Endothelial cell of umbilical vein (primary cell): ENCODE measurements at regions not wholly inside any gene's neighbourhood (a gene's known extent, or its start where the extent isn't known, plus 50 kb on each side); places are given as distances from the start of the nearest gene placed in this dataset.

ENCODE experiments used
- CTCF ChIP-seq, 2 donors: IDR thresholded peaks; 1 replicate in 1 of 2; 2 replicates in 1 of 2; pipeline ENCODE4 v1.5.1; 2011; ENCODE audit warnings: low read length in 2 of 2, mild to moderate bottlenecking in 2 of 2, moderate library complexity in 2 of 2, control low read depth in 1 of 2, inconsistent platforms in 1 of 2, low read depth in 1 of 2; ENCODE audit not compliant: insufficient read depth in 1 of 2; ENCODE audit errors: extremely low read depth in 1 of 2
- EZH2 ChIP-seq: IDR thresholded peaks from 2 replicates; pipeline ENCODE4 v1.6.1; 2012; ENCODE audit warnings: borderline replicate concordance, low read depth, mild to moderate bottlenecking, moderate library complexity, low read length, inconsistent platforms; ENCODE audit not compliant: severe bottlenecking
- FOS ChIP-seq: IDR thresholded peaks from 2 replicates; pipeline ENCODE4 v1.6.1; 2011; ENCODE audit warnings: mild to moderate bottlenecking, low read length, moderate library complexity, borderline replicate concordance; ENCODE audit not compliant: insufficient read depth
- GATA2 ChIP-seq: IDR thresholded peaks from 2 replicates; pipeline ENCODE4 v1.7.0; 2011; ENCODE audit warnings: low read depth, mild to moderate bottlenecking, moderate library complexity, mixed read lengths, low read length; ENCODE audit not compliant: insufficient read length, insufficient read depth
- JUN ChIP-seq: IDR thresholded peaks from 2 replicates; pipeline ENCODE4 v1.6.1; 2011; ENCODE audit warnings: borderline replicate concordance, low read depth; ENCODE audit not compliant: insufficient read length, insufficient read depth
- MAX ChIP-seq: IDR thresholded peaks from 2 replicates; pipeline ENCODE4 v1.6.1; 2011; ENCODE audit not compliant: insufficient read depth, insufficient read length
- MYC ChIP-seq: IDR thresholded peaks from one replicate; pipeline ENCODE4 v1.6.1; 2011; ENCODE audit warnings: mild to moderate bottlenecking, low read depth, low read length
- POLR2A ChIP-seq: IDR thresholded peaks from 2 replicates; pipeline ENCODE4 v1.6.1; 2012; ENCODE audit warnings: low read depth, mild to moderate bottlenecking, control low read depth, low read length
- POLR2AphosphoS5 ChIP-seq: IDR thresholded peaks from 2 replicates; pipeline ENCODE4 v1.6.1; 2012; ENCODE audit warnings: low read depth, mild to moderate bottlenecking, control low read depth, low read length, moderate library complexity; ENCODE audit not compliant: insufficient read depth

DNA sequence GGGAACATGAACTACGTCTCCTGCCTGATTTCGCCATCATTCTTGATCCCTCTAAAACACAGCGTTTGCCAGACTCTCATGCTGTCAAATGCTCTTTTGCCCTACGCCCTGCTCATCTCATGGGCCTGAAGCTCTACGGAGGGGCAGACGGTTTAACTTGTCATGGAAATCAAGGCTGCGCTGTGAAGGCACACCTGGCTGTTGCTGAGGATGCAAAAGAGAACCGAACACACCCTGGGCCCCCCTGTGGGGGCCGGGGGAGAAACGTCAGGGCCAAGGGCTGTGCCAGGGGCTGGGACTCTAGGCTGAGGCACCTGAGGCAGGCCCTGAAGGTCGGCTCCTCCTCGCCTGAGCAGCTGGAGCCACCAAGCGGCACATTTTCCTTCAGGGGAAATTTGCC lies 957.2 kb downstream of the BRD1 start:
- TF ChIP-seq CTCF (IDR thresholded peaks at IDR 0.05; ENCODE audit: extremely low read depth in 1 of 2, insufficient read depth in 1 of 2, low read depth in 1 of 2, low read length in 2 of 2) (no peak), POLR2A (no peak), EZH2 (no peak), MYC (no peak), POLR2AphosphoS5 (no peak), GATA2 (no peak), MAX (no peak), JUN (no peak), FOS (no peak)
